ENCODE measurements at regions not wholly inside any gene's neighbourhood (a gene's known extent, or its start where the extent isn't known, plus 50 kb on each side); places are given as distances from the start of the nearest gene placed in this dataset.
"Not testable (repeated sequence)": the region's sequence is repeated elsewhere in the genome, so short reads cannot be mapped to it uniquely, and the experiment has no call there.

DNA sequence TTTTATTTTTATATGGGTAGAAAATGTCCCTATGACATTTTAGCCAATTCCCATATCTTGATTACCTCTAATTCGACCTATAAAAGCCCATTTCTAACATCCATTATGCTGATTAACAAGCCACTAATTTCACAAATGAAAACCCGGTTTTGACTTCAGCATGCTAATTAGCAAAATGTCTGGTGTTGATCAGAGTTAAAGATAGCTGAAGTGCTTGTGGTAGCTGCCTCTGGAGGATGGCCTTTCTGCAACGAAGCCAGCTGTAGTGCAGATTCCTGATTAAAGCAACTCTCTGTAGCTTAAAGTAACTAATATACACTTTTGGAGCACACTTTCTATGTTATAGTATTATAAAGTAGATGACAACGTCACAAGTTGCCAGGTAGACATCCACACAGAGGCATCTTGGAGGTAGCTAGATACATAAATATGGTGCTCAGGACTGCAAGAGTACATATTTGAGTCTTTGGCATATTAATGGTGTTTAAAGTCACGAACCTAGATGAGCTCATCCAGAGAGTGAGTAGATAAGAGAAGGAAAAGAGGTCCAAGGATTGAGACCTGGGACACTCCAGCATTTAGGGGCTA is 239.5 kb downstream of the BRINP2 start:
- H3K4me3 ChIP-seq, result no peak overlapping the region
- H3K9me3 ChIP-seq, result no peaks in the 10 kb centered on the region
- WGBS, result 66% methylated on average over 5 of the region's 5 CpGs
- H3K4me1 ChIP-seq (replicated peaks), result no peaks in the 10 kb centered on the region
- H3K27me3 ChIP-seq (replicated peaks; ENCODE audit: insufficient read depth), result peaks cover 3% of the 10 kb centered on the region
- H3K36me3 ChIP-seq, result no peaks in the 10 kb centered on the region
- DNase-seq (ENCODE audit: low spot score), result no peak
- no peak overlapping the region for H3K27ac ChIP-seq
- intact Hi-C loops (cut with DNase I), result no loop called here
- TF ChIP-seq, protein P1, sequence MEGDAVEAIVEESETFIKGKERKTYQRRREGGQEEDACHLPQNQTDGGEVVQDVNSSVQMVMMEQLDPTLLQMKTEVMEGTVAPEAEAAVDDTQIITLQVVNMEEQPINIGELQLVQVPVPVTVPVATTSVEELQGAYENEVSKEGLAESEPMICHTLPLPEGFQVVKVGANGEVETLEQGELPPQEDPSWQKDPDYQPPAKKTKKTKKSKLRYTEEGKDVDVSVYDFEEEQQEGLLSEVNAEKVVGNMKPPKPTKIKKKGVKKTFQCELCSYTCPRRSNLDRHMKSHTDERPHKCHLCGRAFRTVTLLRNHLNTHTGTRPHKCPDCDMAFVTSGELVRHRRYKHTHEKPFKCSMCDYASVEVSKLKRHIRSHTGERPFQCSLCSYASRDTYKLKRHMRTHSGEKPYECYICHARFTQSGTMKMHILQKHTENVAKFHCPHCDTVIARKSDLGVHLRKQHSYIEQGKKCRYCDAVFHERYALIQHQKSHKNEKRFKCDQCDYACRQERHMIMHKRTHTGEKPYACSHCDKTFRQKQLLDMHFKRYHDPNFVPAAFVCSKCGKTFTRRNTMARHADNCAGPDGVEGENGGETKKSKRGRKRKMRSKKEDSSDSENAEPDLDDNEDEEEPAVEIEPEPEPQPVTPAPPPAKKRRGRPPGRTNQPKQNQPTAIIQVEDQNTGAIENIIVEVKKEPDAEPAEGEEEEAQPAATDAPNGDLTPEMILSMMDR (IDR thresholded peaks at IDR 0.05), result no peak
- TF ChIP-seq POLR2AphosphoS5 (IDR thresholded peaks at IDR 0.05) (no peak), POLR2A (IDR thresholded peaks at IDR 0.05) (no peak)

DNA sequence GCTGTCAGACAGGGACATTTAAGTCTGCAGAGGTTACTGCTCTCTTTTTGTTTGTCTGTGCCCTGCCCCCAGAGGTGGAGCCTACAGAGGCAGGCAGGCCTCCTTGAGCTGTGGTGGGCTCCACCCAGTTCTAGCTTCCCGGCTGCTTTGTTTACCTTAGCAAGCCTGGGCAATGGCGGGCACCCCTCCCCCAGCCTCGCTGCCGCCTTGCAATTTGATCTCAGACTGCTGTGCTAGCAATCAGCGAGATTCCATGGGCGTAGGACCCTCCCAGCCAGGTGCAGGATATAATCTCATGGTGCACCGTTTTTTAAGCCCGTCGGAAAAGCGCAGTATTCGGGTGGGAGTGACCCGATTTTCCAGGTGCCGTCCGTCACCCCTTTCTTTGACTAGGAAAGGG is 235.6 kb downstream of the BRINP2 start:
- DNase-seq (ENCODE audit: low spot score); H3K4me1 ChIP-seq (replicated peaks); H3K9me3 ChIP-seq; H3K4me3 ChIP-seq; H3K36me3 ChIP-seq; H3K27me3 ChIP-seq (replicated peaks; ENCODE audit: insufficient read depth); H3K27ac ChIP-seq; intact Hi-C loops (cut with DNase I): not testable (repeated sequence)
- WGBS, result 83% methylated on average over 14 of the region's 14 CpGs

GRCh38 chr1:177392336-177392735 is 221.6 kb downstream of the BRINP2 start:
- H3K4me3 ChIP-seq, result no peak overlapping the region

DNA sequence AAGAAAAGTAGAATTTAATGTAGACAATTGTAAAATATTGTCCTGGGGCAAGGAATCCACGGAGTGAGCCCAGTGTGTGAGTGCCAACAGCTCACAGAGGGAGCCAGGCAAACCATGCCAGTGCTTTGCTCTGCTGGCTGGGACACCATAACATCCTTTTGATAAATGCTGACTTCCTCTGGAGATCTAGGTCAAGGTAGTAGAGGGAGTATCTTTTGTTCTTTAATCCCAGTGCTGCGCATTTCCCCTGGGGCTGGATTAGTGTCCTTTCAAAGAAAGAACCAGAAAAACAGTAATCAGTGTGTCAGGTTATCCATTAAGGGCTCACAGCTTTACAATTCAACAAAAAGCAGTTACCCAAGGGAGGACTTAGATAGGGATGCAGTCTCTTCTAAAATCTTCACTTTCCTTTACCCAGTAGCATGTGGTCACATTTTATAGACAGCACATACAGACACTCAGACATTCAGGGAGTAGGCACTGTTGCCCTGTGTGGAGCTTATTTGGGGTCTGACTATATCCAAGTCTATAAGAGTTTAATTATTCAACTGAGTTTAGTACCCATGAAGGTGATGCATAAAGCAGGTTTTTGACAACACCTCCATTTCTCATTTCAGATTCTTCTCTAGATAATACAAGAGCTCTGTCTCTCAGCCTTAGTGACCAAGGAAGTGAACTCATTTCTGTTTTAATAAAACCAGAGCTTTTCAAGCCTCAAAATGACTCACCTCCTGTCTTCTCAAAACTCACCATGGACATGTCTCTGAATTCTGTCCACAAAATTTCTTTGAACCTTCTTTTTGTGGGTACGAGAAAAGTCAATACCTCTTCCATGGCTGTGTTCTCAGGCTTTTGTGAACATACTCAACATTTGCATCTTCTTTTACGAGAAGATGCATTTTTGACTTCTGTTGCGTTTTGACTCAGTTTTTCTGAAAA is 215.3 kb downstream of the BRINP2 start:
- Histone ChIP-seq H3K27me3 (replicated peaks; ENCODE audit: insufficient read depth) (no peaks in the 10 kb centered on the region), H3K4me3 (no peak overlapping the region), H3K4me1 (replicated peaks) (no peaks in the 10 kb centered on the region), H3K27ac (no peak overlapping the region), H3K9me3 (no peaks in the 10 kb centered on the region), H3K36me3 (no peaks in the 10 kb centered on the region)
- TF ChIP-seq, protein P1 (IDR thresholded peaks at IDR 0.05), result no peak
- TF ChIP-seq POLR2AphosphoS5 (IDR thresholded peaks at IDR 0.05) (no peak), POLR2A (IDR thresholded peaks at IDR 0.05) (no peak)
- no peak for DNase-seq (ENCODE audit: low spot score)
- intact Hi-C loops (cut with DNase I), result no loop called here
- WGBS, result 60% methylated on average over 5 of the region's 5 CpGs

More at GRCh38 chr1:177392336-177392735, 221.6 kb downstream of the BRINP2 start:
- Histone ChIP-seq H3K36me3 (no peaks in the 10 kb centered on the region), H3K4me1 (replicated peaks) (no peaks in the 10 kb centered on the region), H3K27me3 (replicated peaks; ENCODE audit: insufficient read depth) (no peaks in the 10 kb centered on the region), H3K27ac (no peak overlapping the region), H3K9me3 (no peaks in the 10 kb centered on the region)
- intact Hi-C loops (cut with DNase I), result no loop called here
- WGBS, result 81% methylated on average over 3 of the region's 3 CpGs
- TF ChIP-seq POLR2AphosphoS5 (IDR thresholded peaks at IDR 0.05), result no peak
- TF ChIP-seq POLR2A (IDR thresholded peaks at IDR 0.05), result no peak
- TF ChIP-seq, protein P1 (IDR thresholded peaks at IDR 0.05), result no peak
- no peak for DNase-seq (ENCODE audit: low spot score)

DNA sequence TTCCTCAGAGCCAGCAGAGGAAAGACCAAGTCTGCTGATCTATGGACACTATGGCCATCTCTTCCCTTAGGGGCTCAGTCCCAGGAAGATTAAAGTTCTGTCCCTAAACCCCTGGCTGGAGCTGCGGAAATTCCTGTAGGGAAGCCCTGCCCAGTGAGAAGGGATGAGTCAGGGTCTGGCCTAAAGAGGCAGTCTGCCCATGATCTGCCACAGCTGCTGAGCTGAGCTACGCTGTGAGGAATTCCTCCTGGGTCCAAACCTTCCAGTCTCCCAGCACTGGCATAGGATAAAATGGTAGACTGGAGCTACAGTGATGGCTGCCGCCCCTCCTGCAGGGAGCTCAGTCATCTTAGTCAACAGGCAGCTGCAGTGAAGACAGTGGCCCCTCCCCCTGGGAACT is 213.7 kb downstream of the BRINP2 start:
- Histone ChIP-seq H3K9me3 (no peaks in the 10 kb centered on the region), H3K27me3 (replicated peaks; ENCODE audit: insufficient read depth) (no peaks in the 10 kb centered on the region), H3K4me1 (replicated peaks) (no peaks in the 10 kb centered on the region), H3K27ac (no peak overlapping the region), H3K36me3 (no peaks in the 10 kb centered on the region), H3K4me3 (no peak overlapping the region)
- intact Hi-C loops (cut with DNase I), result no loop called here
- 58% methylated on average over 3 of the region's 3 CpGs for WGBS
- DNase-seq (ENCODE audit: low spot score), result no peak
- TF ChIP-seq, protein P1 (IDR thresholded peaks at IDR 0.05), result no peak
- no peak for TF ChIP-seq POLR2AphosphoS5 (IDR thresholded peaks at IDR 0.05)
- TF ChIP-seq POLR2A (IDR thresholded peaks at IDR 0.05), result no peak
